Spleen (tissue), 7 donors: ENCODE measurements at regions not wholly inside any gene's neighbourhood (a gene's known extent, or its start where the extent isn't known, plus 50 kb on each side); places are given as distances from the start of the nearest gene placed in this dataset.
"Not testable (repeated sequence)": the region's sequence is repeated elsewhere in the genome, so short reads cannot be mapped to it uniquely, and the experiment has no call there.

ENCODE experiments used
- POLR2AphosphoS5 ChIP-seq, 3 donors: sonication (generic); formaldehyde crosslinking; IDR thresholded peaks; one replicate each; pipeline ENCODE4 v1.5.1; 2017; ENCODE audit warnings: antibody characterized with exemption in 3 of 3
- TF ChIP-seq, protein P1 (sequence below), 11 experiments: fragments of 200-600 bp in 7 of 11; fragments of 450-650 bp in 4 of 11; sonication (generic) in 4 of 11; IDR thresholded peaks in 8 of 11; conservative IDR thresholded peaks in 3 of 11; 1 replicate in 7 of 11; 2 replicates in 4 of 11; pipeline versions ENCODE4 v1.4.0 to v1.8.0; 2016 to 2021; ENCODE audit warnings: antibody characterized with exemption in 11 of 11, inconsistent platforms in 4 of 11, mild to moderate bottlenecking in 1 of 11
- donor health status: DM: no; HTN: no; CAD: no; lungs with moderate emphysema.
- donor health status: DM: no; HTN: no; CAD: no.
- donor health status: DM: no; HTN: no; CAD: no.

DNA sequence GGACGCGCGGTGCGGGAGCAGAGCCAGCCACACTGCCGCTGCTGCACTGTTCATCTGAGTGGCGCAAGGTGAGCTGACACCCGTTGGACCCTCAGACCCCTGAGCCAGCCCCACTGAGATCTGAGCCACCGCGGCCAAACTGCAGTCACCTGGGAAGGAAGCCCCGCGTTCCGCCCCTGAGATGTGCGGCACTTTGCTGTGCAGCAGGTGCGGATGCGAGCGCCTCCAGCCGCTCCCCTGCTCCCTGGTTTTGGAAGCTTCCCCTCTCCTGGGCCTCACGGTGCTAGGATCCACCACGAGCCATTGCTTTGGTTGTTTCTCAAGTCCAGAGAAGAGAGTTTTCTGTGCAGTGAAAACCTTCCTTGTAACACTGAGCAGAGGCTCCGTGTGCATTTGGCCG is 254.1 kb downstream of the ADGRD1 start:
- TF ChIP-seq POLR2AphosphoS5 (IDR thresholded peaks at IDR 0.05): not testable (repeated sequence)
- TF ChIP-seq, protein P1, sequence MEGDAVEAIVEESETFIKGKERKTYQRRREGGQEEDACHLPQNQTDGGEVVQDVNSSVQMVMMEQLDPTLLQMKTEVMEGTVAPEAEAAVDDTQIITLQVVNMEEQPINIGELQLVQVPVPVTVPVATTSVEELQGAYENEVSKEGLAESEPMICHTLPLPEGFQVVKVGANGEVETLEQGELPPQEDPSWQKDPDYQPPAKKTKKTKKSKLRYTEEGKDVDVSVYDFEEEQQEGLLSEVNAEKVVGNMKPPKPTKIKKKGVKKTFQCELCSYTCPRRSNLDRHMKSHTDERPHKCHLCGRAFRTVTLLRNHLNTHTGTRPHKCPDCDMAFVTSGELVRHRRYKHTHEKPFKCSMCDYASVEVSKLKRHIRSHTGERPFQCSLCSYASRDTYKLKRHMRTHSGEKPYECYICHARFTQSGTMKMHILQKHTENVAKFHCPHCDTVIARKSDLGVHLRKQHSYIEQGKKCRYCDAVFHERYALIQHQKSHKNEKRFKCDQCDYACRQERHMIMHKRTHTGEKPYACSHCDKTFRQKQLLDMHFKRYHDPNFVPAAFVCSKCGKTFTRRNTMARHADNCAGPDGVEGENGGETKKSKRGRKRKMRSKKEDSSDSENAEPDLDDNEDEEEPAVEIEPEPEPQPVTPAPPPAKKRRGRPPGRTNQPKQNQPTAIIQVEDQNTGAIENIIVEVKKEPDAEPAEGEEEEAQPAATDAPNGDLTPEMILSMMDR (IDR thresholded peaks at IDR 0.05 in 8 of 11, conservative IDR thresholded peaks at IDR 0.05 in 3 of 11): not testable (repeated sequence)
